Hematopoietic multipotent progenitor cell (in vitro differentiated cells): ENCODE measurements at regions not wholly inside any gene's neighbourhood (a gene's known extent, or its start where the extent isn't known, plus 50 kb on each side); places are given as distances from the start of the nearest gene placed in this dataset.

Source experiments
- DNase-seq, 3 donors: peaks; one replicate each; pipeline ENCODE4 v3.0.0-alpha.2; 2011 to 2015; ENCODE audit warnings: low read depth in 2 of 3, low spot score in 2 of 3

- no peak for DNase-seq
Measured at GRCh38 chr2:175478096-175478768, 296.7 kb upstream of the ATP5MC3 start.

GRCh38 chr2:175476948-175477347, 295.4 kb upstream of the ATP5MC3 start:
- DNase-seq: no peak

DNA sequence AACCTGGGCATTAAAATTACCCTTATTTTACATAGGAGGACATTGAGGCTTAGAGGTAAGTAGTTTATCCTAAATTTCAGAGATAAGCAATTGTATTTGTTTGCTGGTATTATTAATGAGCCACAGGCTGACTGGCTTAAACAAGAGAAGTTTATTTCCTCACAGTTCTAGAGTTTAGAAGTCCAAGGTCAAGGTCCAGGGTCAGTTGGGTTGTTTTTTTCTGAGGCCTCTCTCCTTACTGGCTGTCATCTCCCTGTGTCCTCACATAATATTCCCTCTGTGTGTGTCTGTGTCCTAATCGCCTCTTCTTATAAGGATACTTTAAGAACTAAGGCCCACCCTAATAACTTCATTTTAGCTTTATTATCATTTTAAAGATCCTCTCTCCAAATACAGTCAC, 294.9 kb upstream of the ATP5MC3 start:
- DNase-seq: no peak

DNA sequence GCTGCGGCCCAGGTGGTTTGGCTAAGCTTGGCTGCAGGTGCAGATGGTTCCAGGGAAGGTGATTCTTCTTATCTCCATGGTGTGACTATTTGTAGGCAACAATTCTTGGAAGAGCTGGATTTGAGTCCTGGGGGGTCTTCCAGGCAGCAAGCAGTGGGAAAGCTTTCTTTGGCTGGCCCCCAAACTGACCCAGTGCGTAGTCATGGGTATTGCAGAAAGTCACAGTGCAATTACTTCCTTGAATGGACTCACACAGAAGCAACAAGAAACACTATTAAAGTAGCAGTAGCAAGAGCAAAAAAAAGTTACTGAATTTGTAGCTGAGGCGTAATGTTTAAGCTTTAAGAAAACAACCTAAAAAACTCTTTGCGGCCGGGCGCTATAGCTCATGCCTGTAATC, 293.6 kb upstream of the ATP5MC3 start:
- DNase-seq: no peak

DNA sequence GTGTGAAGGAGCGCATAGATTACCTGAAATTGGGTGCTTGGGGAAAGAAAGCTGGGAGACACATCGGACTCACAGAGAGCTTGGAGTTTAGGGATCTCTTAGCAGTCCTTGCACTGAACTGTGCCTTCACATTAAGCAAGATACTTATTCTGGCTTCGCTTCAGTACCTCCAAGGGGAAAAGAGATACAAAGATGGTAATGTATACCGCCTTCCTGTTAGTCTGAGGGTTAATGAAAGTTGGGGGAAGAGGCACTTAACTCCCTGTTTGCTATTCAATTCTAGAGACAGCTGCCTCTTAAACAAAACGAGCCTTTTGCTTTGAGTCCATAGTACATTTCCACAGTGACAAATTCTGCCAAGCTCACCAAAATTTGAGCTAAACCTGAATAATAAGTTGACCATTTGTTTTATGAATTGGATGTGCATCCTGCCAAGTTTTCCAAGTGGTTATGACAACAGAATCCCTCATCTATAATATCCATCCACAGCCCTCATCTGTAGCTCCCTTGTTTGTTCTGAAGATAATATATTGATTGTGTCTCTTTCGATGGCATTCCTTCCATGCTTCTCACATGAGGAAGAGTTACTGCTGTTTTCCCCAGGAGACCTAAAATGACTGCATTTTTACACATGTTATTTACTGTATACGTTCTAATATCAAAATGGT, 287.1 kb upstream of the ATP5MC3 start:
- no peak for DNase-seq

GRCh38 chr2:175465101-175465500, 283.6 kb upstream of the ATP5MC3 start:
- DNase-seq: no peak

GRCh38 chr2:175464311-175464670, 282.8 kb upstream of the ATP5MC3 start:
- DNase-seq: no peak

GRCh38 chr2:175463589-175464310, 282.2 kb upstream of the ATP5MC3 start:
- DNase-seq: no peak

GRCh38 chr2:175463169-175463568, 281.7 kb upstream of the ATP5MC3 start:
- DNase-seq: no peak

- DNase-seq: no peak
Measured at GRCh38 chr2:175462246-175462645, 280.7 kb upstream of the ATP5MC3 start.

DNA sequence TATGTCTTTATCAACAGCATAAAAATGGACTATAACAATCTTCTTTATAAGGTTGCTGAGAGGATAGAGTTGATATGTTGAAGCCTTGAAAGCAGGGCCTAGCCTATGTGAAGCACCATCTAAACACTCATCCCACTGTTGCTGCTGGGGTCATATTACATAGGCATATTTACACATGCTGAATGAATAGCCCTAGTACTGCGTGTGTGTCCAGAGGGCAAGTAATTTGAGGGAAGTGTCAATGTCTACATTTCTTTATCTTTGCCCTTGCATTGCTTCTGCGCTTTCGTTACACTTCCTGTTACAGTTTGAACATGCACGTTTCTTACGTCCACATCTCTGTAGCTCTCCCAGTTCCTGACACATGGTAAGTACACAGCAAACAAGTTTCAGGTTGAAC, 280.3 kb upstream of the ATP5MC3 start:
- DNase-seq: no peak

GRCh38 chr2:175457895-175458448, 276.5 kb upstream of the ATP5MC3 start:
- DNase-seq: no peak

DNA sequence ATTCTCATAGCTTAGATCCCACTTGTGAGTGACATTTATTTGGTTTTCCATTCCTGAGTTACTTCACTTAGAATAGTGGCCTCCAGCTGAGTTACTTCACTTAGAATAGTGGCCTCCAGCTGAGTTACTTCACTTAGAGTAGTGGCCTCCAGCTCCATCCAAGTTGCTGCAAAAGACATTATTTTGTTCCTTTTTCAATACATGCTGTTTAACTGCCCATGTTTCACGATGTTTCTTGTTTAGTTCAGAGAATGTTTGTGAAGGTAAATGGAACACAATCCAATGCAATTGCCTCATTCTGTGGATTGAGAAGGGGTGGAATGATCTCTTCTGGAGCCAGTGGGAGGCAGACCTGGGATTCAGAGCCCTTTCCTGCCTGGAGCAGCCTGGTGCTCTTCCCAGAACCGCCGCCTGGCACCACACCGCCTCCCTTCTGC, 273.5 kb upstream of the ATP5MC3 start:
- DNase-seq: no peak

GRCh38 chr2:175450029-175450760, 268.7 kb upstream of the ATP5MC3 start:
- no peak for DNase-seq

GRCh38 chr2:175449616-175450015, 268.1 kb upstream of the ATP5MC3 start:
- DNase-seq: no peak

DNA sequence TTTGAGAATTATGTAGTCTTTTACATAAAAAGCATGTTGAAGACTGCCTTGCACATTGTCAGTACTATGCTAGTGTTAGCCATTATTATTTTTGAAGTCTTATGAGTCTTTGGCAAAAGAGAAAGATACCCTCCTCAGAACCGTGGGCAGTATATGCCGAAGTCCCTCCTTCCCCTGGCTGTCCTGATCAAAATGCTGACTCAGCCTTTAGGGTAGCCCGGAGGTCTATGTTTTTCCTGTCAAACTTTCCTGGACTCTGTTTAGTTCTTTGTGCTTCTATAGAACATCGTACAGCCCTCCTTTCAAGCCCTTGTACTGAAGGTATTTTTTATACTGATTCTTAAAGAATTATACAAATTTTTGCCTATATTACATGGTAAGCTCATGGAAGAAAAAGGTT, 264.7 kb upstream of the ATP5MC3 start:
- no peak for DNase-seq

DNA sequence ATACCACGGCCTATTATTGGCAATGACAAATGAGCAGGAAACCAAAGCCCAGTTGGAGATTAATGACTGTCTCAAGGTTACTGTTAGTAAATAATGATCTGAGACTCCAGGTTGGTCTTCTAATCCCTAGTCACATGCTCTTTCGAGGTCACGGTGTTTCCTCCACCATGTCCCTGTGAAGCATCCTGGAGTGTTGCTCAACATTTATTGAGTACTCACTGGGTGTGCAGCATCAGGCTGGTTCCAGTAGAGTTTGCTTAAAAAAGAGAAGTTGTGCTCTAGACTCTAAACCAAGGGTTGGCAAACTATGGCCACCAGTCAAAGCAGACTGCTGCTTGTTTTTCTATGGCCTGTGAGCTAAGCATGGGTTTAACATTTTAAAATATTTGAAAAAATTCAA, 263.8 kb upstream of the ATP5MC3 start:
- peak in 2 of 3 donors; percentile 6 to 39 for DNase-seq

DNA sequence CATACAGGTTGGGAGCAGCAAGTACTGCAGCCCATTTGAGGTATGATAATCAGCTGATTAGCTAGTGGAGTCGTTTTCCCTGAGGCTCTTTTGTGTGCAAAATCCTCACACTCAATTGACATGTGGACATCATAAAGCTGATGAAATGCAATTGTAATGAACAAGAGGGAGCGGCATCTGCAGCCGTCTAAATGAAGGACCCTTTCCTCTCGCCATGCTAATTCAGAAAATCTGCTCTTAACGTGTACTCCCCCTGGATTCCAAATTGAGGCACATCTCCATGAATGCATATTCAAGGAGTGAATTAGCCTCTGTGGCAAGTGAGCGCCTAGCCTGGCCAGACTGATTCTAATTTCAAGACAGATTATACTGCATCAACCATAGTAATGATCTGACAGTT, 260.9 kb upstream of the ATP5MC3 start:
- DNase-seq: no peak

DNA sequence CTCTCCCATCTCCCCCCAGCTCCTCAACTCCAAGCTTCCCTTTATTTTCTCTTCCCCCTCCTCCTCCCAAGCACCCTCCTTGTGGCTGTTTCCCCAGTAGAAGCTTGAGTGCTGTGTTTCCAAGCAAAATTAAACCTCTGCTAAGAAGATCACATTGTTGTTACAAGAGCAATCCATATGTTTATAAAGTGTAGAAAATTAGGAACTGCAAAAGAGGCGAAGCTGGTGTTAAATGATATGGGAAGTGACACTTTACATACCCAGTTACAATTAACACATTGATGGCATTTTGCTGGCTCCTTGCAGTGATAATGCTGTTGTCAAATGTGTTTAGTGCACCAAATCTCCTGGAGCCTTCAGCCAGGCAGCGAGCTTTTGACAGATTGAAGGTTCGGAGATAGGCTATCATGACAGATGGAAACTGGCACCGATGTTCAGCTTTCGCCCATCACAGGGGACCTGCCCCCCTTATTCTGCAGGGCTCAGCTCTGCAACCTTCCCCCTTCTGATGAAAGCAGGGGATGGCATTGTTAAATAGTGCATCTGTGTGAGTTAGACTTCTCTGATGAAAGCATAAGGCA, 259.8 kb upstream of the ATP5MC3 start:
- no peak for DNase-seq

GRCh38 chr2:175439416-175439815, 257.9 kb upstream of the ATP5MC3 start:
- DNase-seq: no peak

GRCh38 chr2:175437167-175437566, 255.7 kb upstream of the ATP5MC3 start:
- DNase-seq: no peak
